ENCODE measurements at regions not wholly inside any gene's neighbourhood (a gene's known extent, or its start where the extent isn't known, plus 50 kb on each side); places are given as distances from the start of the nearest gene placed in this dataset.

- no peak for ATAC-seq
- WGBS, 2 donors = 83 to 95% methylated on average over 6 of the region's 6 CpGs
- H3K27ac ChIP-seq = no peak overlapping the region
- intact Hi-C loops (cut with DNase I) = loop anchor here in 2 of 10 donors (10.0 kb wide), 2 partner anchors 423 to 433 kb away; no protein-coding TSS in a partner anchor
- no peaks in the 10 kb centered on the region for H3K36me3 ChIP-seq
- DNase-seq = no peak
- H3K4me1 ChIP-seq = no peaks in the 10 kb centered on the region
- no peaks in the 10 kb centered on the region for H3K9me3 ChIP-seq
- H3K27me3 ChIP-seq = no peaks in the 10 kb centered on the region
- TF ChIP-seq CTCF (IDR thresholded peaks at IDR 0.05) = no peak
- no peak overlapping the region for H3K4me3 ChIP-seq
These were observed 61.5 kb downstream of the PRSS23 start for GRCh38 chr11:86861810-86862209.

GRCh38 chr11:86863476-86863875 lies 63.1 kb downstream of the PRSS23 start:
- ATAC-seq (no peak), DNase-seq (no peak)
- no peaks in the 10 kb centered on the region for H3K36me3 ChIP-seq
- no peaks in the 10 kb centered on the region for H3K9me3 ChIP-seq
- no peaks in the 10 kb centered on the region for H3K27me3 ChIP-seq
- intact Hi-C loops (cut with DNase I) = loop anchor here in 2 of 10 donors (10.0 kb wide), 2 partner anchors 421 to 431 kb away; no protein-coding TSS in a partner anchor
- no peaks in the 10 kb centered on the region for H3K4me1 ChIP-seq
- TF ChIP-seq CTCF (IDR thresholded peaks at IDR 0.05) = no peak
- 64 to 80% methylated on average over 2 of the region's 2 CpGs for WGBS, 2 donors
- no peak overlapping the region for H3K27ac ChIP-seq
- H3K4me3 ChIP-seq = no peak overlapping the region

GRCh38 chr11:86865436-86865835 lies 65.1 kb downstream of the PRSS23 start:
- Histone ChIP-seq H3K36me3 (no peaks in the 10 kb centered on the region), H3K4me1 (peaks cover 0 to 9% (median 3%) of the 10 kb centered on the region in 9 donors), H3K27me3 (no peaks in the 10 kb centered on the region), H3K4me3 (no peak overlapping the region), H3K27ac (no peak overlapping the region), H3K9me3 (no peaks in the 10 kb centered on the region)
- TF ChIP-seq CTCF (IDR thresholded peaks at IDR 0.05) = no peak
- ATAC-seq (no peak), DNase-seq (no peak)
- intact Hi-C loops (cut with DNase I) = loop anchor here in 6 of 10 donors (5.0 to 10.0 kb wide), 5 partner anchors 419 to 557 kb away; no protein-coding TSS in a partner anchor
- 96% methylated on average over 1 of the region's 1 CpG for WGBS, 2 donors

GRCh38 chr11:86869531-86869930 lies 69.2 kb downstream of the PRSS23 start:
- H3K27me3 ChIP-seq = no peaks in the 10 kb centered on the region
- no peak for DNase-seq
- TF ChIP-seq CTCF (IDR thresholded peaks at IDR 0.05) = no peak
- WGBS, 2 donors = 50 to 57% methylated on average over 6 of the region's 6 CpGs
- H3K4me3 ChIP-seq = no peak overlapping the region
- peaks cover 0 to 23% (median 8%) of the 10 kb centered on the region in 9 donors for H3K4me1 ChIP-seq
- intact Hi-C loops (cut with DNase I) = loop anchor here in 6 of 10 donors (5.0 to 10.0 kb wide), 5 partner anchors 415 to 553 kb away; no protein-coding TSS in a partner anchor
- no peaks in the 10 kb centered on the region for H3K9me3 ChIP-seq
- no peak overlapping the region for H3K27ac ChIP-seq
- no peaks in the 10 kb centered on the region for H3K36me3 ChIP-seq
- ATAC-seq = peak in 4 of 8 donors; percentile 9 to 33 (median 18)
